ENCODE measurements at regions not wholly inside any gene's neighbourhood (a gene's known extent, or its start where the extent isn't known, plus 50 kb on each side); places are given as distances from the start of the nearest gene placed in this dataset.

- no peak for TF ChIP-seq CTCF (IDR thresholded peaks at IDR 0.05)
These were observed 200.1 kb downstream of the FAM43A start for GRCh38 chr3:194885766-194886165.

GRCh38 chr3:194886836-194887235 lies 201.2 kb downstream of the FAM43A start:
- no peak for TF ChIP-seq CTCF (IDR thresholded peaks at IDR 0.05)

GRCh38 chr3:194888916-194889315 lies 203.2 kb downstream of the FAM43A start:
- TF ChIP-seq CTCF (IDR thresholded peaks at IDR 0.05), result no peak

GRCh38 chr3:194890091-194890490 lies 204.4 kb downstream of the FAM43A start:
- no peak for TF ChIP-seq CTCF (IDR thresholded peaks at IDR 0.05)

- TF ChIP-seq CTCF (IDR thresholded peaks at IDR 0.05), result no peak
These were observed 207.7 kb downstream of the FAM43A start for GRCh38 chr3:194893121-194893987.

- no peak for TF ChIP-seq CTCF (IDR thresholded peaks at IDR 0.05)
These were observed 208.9 kb downstream of the FAM43A start for GRCh38 chr3:194894538-194894937.

- TF ChIP-seq CTCF (IDR thresholded peaks at IDR 0.05), result no peak
These were observed 215.3 kb downstream of the FAM43A start for GRCh38 chr3:194900854-194901522.
